Progenitor cell of endocrine pancreas (in vitro differentiated cells): ENCODE measurements at regions not wholly inside any gene's neighbourhood (a gene's known extent, or its start where the extent isn't known, plus 50 kb on each side); places are given as distances from the start of the nearest gene placed in this dataset.

Experiments used
- DNase-seq: peaks from one replicate; pipeline ENCODE4 v3.0.0; 2021; ENCODE audit warnings: low spot score; ENCODE audit not compliant: unreplicated experiment
- H3K27ac Mint-ChIP-seq: 2 replicates; pipeline ENCODE4 v1.8.0; 2021; ENCODE audit warnings: mild to moderate bottlenecking, moderate library complexity, mixed read lengths
- H3K27me3 Mint-ChIP-seq: 2 replicates; pipeline ENCODE4 v1.8.0; 2021; ENCODE audit warnings: mixed read lengths
- H3K36me3 Mint-ChIP-seq: 2 replicates; pipeline ENCODE4 v1.8.0; 2022; ENCODE audit warnings: mixed read lengths; ENCODE audit not compliant: insufficient read depth
- H3K4me1 Mint-ChIP-seq: 2 replicates; pipeline ENCODE4 v1.8.0; 2021; ENCODE audit warnings: low read depth, mixed read lengths
- H3K4me3 Mint-ChIP-seq: 2 replicates; pipeline ENCODE4 v1.8.0; 2021; ENCODE audit warnings: low read depth, mild to moderate bottlenecking, moderate library complexity, mixed read lengths
- H3K9me3 Mint-ChIP-seq: 2 replicates; pipeline ENCODE4 v1.8.0; 2021; ENCODE audit warnings: low read depth, mixed read lengths
- CTCF ChIP-seq: fragments of 200-600 bp; sonication (generic); IDR thresholded peaks from one replicate; pipeline ENCODE4 v1.5.0; 2021; ENCODE audit warnings: antibody characterized with exemption, mild to moderate bottlenecking; ENCODE audit not compliant: unreplicated experiment

- TF ChIP-seq CTCF: no peak
- no peaks in the 10 kb centered on the region for H3K4me1 Mint-ChIP-seq
- no peaks in the 10 kb centered on the region for H3K27me3 Mint-ChIP-seq
- H3K9me3 Mint-ChIP-seq: no peaks in the 10 kb centered on the region
- no peak for DNase-seq
- H3K27ac Mint-ChIP-seq: no peak overlapping the region
- no peaks in the 10 kb centered on the region for H3K36me3 Mint-ChIP-seq
- no peak overlapping the region for H3K4me3 Mint-ChIP-seq
Observed at GRCh38 chr11:90646266-90646665, 423.4 kb upstream of the CHORDC1 start.

DNA sequence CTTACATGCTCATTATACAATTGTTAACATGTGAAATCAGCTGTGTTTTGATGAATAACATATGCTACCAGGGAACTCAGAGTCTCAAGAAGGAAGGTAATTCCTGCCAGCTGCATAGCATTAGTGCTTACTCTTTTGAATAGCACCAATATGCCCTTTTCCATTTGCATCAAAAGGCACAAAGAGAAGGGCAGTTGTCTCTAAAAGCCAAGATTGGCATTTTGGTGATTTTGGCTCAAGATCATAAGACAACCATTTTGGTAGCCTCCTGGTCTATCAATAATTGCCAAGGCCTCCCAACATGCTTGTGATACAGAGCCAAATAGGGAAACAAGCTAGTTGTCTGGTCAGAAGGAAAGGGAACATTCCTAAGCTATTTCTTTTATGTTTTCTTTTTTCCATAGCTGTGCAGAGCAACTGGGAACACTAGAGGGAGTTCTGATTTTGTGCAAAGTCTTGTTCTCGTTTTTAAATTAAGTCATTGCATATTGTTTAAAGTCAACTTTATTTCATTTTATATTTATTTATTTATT lies 416.7 kb upstream of the CHORDC1 start:
- DNase-seq: no peak
- H3K4me3 Mint-ChIP-seq: no peak overlapping the region
- no peaks in the 10 kb centered on the region for H3K27me3 Mint-ChIP-seq
- TF ChIP-seq CTCF: peak; percentile 60
- no peak overlapping the region for H3K27ac Mint-ChIP-seq
- H3K36me3 Mint-ChIP-seq: no peaks in the 10 kb centered on the region
- H3K9me3 Mint-ChIP-seq: no peaks in the 10 kb centered on the region
- H3K4me1 Mint-ChIP-seq: no peaks in the 10 kb centered on the region

GRCh38 chr11:90635886-90636285 lies 413.0 kb upstream of the CHORDC1 start:
- Mint-ChIP-seq H3K4me1 (no peaks in the 10 kb centered on the region), H3K27ac (no peak overlapping the region), H3K36me3 (no peaks in the 10 kb centered on the region), H3K4me3 (no peak overlapping the region), H3K27me3 (no peaks in the 10 kb centered on the region), H3K9me3 (no peaks in the 10 kb centered on the region)
- no peak for TF ChIP-seq CTCF
- DNase-seq: no peak

- Mint-ChIP-seq H3K9me3 (no peaks in the 10 kb centered on the region), H3K4me1 (no peaks in the 10 kb centered on the region), H3K36me3 (no peaks in the 10 kb centered on the region), H3K4me3 (no peak overlapping the region), H3K27ac (no peak overlapping the region), H3K27me3 (no peaks in the 10 kb centered on the region)
- DNase-seq: no peak
- TF ChIP-seq CTCF: no peak
Observed at GRCh38 chr11:90635151-90635550, 412.3 kb upstream of the CHORDC1 start.

DNA sequence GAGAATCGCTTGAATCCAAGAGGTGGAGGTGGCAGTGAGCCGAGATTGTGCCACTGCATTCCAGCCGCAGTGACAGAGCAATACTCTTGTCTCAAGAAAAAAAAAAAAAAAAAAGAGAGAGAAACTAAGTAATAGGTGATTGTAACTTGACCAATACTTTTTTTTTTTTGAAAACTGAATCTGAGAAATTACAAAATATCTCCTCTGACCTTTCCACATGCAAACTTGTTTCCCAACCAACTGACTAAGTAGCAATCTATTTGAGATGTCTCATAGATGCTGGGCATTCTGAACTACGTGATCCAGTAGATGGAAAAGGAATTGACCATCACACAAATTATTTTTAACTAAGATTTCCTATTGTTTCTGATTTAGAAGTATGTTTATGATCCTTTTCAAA lies 407.3 kb upstream of the CHORDC1 start:
- no peak overlapping the region for H3K27ac Mint-ChIP-seq
- no peaks in the 10 kb centered on the region for H3K36me3 Mint-ChIP-seq
- no peaks in the 10 kb centered on the region for H3K9me3 Mint-ChIP-seq
- no peaks in the 10 kb centered on the region for H3K27me3 Mint-ChIP-seq
- no peak overlapping the region for H3K4me3 Mint-ChIP-seq
- TF ChIP-seq CTCF: no peak
- no peak for DNase-seq
- H3K4me1 Mint-ChIP-seq: no peaks in the 10 kb centered on the region
